Transverse colon (tissue), 4 donors: ENCODE measurements at regions not wholly inside any gene's neighbourhood (a gene's known extent, or its start where the extent isn't known, plus 50 kb on each side); places are given as distances from the start of the nearest gene placed in this dataset.

ENCODE experiments used
- EP300 ChIP-seq: sonication (generic); formaldehyde crosslinking; IDR thresholded peaks from one replicate; pipeline ENCODE4 v1.6.1; 2017; ENCODE audit warnings: antibody characterized with exemption, low read depth
- POLR2A ChIP-seq: fragments of 450-650 bp; IDR thresholded peaks from one replicate; pipeline ENCODE4 v1.6.1; 2016; ENCODE audit warnings: antibody characterized with exemption, mild to moderate bottlenecking, moderate library complexity
- POLR2AphosphoS5 ChIP-seq, 3 donors: sonication (generic); formaldehyde crosslinking; IDR thresholded peaks; one replicate each; pipeline ENCODE4 v1.6.1; 2016; ENCODE audit warnings: antibody characterized with exemption in 3 of 3
- TF ChIP-seq, protein P1 (sequence below), 5 experiments: fragments of 200-600 bp in 3 of 5; fragments of 450-650 bp in 2 of 5; sonication (generic) in 3 of 5; IDR thresholded peaks; 1 replicate in 2 of 5; 2 replicates in 3 of 5; pipeline ENCODE4 v1.5.1; 2016 to 2017; ENCODE audit warnings: antibody characterized with exemption in 5 of 5, inconsistent platforms in 3 of 5, mild to moderate bottlenecking in 2 of 5, moderate library complexity in 1 of 5

DNA sequence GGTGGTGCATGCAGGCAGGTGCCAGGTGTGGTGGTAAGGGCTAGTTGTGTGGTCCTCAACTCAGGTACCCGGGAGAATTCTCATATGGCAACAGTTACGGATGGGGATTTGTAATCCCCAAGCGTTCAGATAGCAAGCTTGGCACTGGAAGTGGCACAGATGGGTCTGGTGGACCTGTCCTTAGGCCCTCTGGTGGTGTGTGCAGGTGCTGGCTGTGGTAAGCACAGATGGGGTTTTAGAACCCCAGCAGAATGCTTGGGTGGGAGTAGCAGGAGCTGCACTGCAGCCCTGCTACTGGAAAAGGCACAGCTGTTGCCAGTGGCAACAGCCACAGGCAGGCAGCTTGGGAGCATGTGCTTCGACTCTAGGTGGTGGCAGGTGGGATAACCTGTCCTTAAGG, 948.2 kb upstream of the FAM98A start:
- TF ChIP-seq, protein P1, sequence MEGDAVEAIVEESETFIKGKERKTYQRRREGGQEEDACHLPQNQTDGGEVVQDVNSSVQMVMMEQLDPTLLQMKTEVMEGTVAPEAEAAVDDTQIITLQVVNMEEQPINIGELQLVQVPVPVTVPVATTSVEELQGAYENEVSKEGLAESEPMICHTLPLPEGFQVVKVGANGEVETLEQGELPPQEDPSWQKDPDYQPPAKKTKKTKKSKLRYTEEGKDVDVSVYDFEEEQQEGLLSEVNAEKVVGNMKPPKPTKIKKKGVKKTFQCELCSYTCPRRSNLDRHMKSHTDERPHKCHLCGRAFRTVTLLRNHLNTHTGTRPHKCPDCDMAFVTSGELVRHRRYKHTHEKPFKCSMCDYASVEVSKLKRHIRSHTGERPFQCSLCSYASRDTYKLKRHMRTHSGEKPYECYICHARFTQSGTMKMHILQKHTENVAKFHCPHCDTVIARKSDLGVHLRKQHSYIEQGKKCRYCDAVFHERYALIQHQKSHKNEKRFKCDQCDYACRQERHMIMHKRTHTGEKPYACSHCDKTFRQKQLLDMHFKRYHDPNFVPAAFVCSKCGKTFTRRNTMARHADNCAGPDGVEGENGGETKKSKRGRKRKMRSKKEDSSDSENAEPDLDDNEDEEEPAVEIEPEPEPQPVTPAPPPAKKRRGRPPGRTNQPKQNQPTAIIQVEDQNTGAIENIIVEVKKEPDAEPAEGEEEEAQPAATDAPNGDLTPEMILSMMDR (IDR thresholded peaks at IDR 0.05), result no peak
- TF ChIP-seq POLR2AphosphoS5 (IDR thresholded peaks at IDR 0.05), result no peak
- no peak for TF ChIP-seq EP300
- no peak for TF ChIP-seq POLR2A
